Kidney (tissue), 13 donors: ENCODE measurements at regions not wholly inside any gene's neighbourhood (a gene's known extent, or its start where the extent isn't known, plus 50 kb on each side); places are given as distances from the start of the nearest gene placed in this dataset.
"Not testable (repeated sequence)": the region's sequence is repeated elsewhere in the genome, so short reads cannot be mapped to it uniquely, and the experiment has no call there.

Source experiments
- DNase-seq, 5 donors: peaks; one replicate each; pipeline ENCODE4 v3.0.0-alpha.2; 2013 to 2020
- FAIRE-seq: peaks from 2 replicates; lab custom pipeline; 2012; peaks lifted over from hg19 to GRCh38; lab: Jason Lieb, UNC
- H3K27ac ChIP-seq, 2 donors: one replicate each; pipeline ENCODE4 v1.7.0; 2013; ENCODE audit warnings: low read depth in 2 of 2, low read length in 2 of 2, inconsistent platforms in 1 of 2
- H3K27me3 ChIP-seq: one replicate; pipeline ENCODE4 v1.7.1; 2013; ENCODE audit warnings: low read length, inconsistent platforms; ENCODE audit not compliant: control insufficient read depth, insufficient read depth
- H3K36me3 ChIP-seq, 3 donors: one replicate each; pipeline versions ENCODE4 v1.7.0 to v1.7.1; 2013; ENCODE audit warnings: low read length in 3 of 3, control low read depth in 1 of 3, inconsistent platforms in 1 of 3; ENCODE audit not compliant: insufficient read depth in 3 of 3, control insufficient read depth in 2 of 3
- H3K4me1 ChIP-seq, 3 donors: one replicate each; pipeline versions ENCODE4 v1.7.0 to v1.7.1; 2013; ENCODE audit warnings: low read length in 3 of 3, inconsistent platforms in 1 of 3, low read depth in 1 of 3; ENCODE audit not compliant: control insufficient read depth in 2 of 3, insufficient read depth in 2 of 3
- H3K4me3 ChIP-seq, 3 donors: one replicate each; pipeline versions ENCODE4 v1.7.0 to v1.8.1; 2013; ENCODE audit warnings: low read length in 3 of 3, control low read depth in 1 of 3, inconsistent platforms in 1 of 3
- H3K9ac ChIP-seq, 3 donors: one replicate each; pipeline versions ENCODE4 v1.7.0 to v1.7.1; 2013; ENCODE audit warnings: low read length in 3 of 3, control low read depth in 1 of 3, inconsistent platforms in 1 of 3
- H3K9me3 ChIP-seq, 3 donors: one replicate each; pipeline versions ENCODE4 v1.7.0 to v1.7.1; 2013; ENCODE audit warnings: low read length in 3 of 3, control low read depth in 1 of 3, inconsistent platforms in 1 of 3; ENCODE audit not compliant: control insufficient read depth in 2 of 3, insufficient read depth in 1 of 3
- intact Hi-C: fragments of 100-400 bp; cut with DNase I; formaldehyde crosslinking; loops from one replicate; pipeline ENCODE4 v1.11.1; 2022
- TF ChIP-seq, protein P1 (sequence below): IDR thresholded peaks from 3 replicates; pipeline ENCODE4 v1.5.1; 2012; ENCODE audit warnings: mild to moderate bottlenecking, moderate library complexity, borderline replicate concordance; ENCODE audit not compliant: insufficient read depth; ENCODE audit errors: extremely low read depth
- donor health status: control.
- donor health status: control.
- donor health status: control.
- donor health status: control.
- donor health status: control.
- donor health status: DM: yes; HTN: yes; CAD: no.
- donor health status: Normal renal cell carcinoma (clear cell type).

DNA sequence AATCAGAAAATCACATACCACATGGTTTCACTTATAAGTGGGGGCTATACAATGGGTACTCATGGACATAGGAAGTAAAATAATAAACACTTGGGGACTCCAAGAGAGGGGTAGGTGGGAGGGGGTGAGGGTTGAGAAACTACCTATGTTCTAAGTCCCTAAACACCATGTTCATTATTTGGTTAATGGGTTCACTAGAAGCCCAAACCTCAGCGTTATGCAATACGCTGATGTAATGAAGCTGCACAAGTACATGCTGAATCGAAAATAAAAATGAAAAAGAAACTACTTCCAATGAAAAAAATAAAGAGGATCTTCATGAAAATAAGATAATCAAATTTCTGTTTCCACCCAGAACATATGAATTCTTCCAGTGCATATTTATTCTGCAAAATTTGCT lies 208.5 kb downstream of the TMEM161B start:
- TF ChIP-seq, protein P1, sequence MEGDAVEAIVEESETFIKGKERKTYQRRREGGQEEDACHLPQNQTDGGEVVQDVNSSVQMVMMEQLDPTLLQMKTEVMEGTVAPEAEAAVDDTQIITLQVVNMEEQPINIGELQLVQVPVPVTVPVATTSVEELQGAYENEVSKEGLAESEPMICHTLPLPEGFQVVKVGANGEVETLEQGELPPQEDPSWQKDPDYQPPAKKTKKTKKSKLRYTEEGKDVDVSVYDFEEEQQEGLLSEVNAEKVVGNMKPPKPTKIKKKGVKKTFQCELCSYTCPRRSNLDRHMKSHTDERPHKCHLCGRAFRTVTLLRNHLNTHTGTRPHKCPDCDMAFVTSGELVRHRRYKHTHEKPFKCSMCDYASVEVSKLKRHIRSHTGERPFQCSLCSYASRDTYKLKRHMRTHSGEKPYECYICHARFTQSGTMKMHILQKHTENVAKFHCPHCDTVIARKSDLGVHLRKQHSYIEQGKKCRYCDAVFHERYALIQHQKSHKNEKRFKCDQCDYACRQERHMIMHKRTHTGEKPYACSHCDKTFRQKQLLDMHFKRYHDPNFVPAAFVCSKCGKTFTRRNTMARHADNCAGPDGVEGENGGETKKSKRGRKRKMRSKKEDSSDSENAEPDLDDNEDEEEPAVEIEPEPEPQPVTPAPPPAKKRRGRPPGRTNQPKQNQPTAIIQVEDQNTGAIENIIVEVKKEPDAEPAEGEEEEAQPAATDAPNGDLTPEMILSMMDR = no peak
- FAIRE-seq = no peak

GRCh38 chr5:88058625-88059024 lies 210.0 kb downstream of the TMEM161B start:
- no peak overlapping the region for H3K9ac ChIP-seq
- no peaks in the 10 kb centered on the region for H3K36me3 ChIP-seq
- H3K27me3 ChIP-seq = no peaks in the 10 kb centered on the region
- H3K27ac ChIP-seq = no peak overlapping the region
- no peak for DNase-seq
- TF ChIP-seq, protein P1 = no peak
- intact Hi-C loops = no loop called here
- peaks cover 0 to 6% (median 0%) of the 10 kb centered on the region in 3 donors for H3K9me3 ChIP-seq
- H3K4me3 ChIP-seq = no peak overlapping the region
- no peaks in the 10 kb centered on the region for H3K4me1 ChIP-seq
- FAIRE-seq = no peak

More for the DNA sequence above, 208.5 kb downstream of the TMEM161B start:
- Histone ChIP-seq H3K27me3 (no peaks in the 10 kb centered on the region), H3K4me3 (no peak overlapping the region), H3K27ac (no peak overlapping the region), H3K36me3 (no peaks in the 10 kb centered on the region), H3K4me1 (no peaks in the 10 kb centered on the region), H3K9me3 (peaks cover 0 to 6% (median 0%) of the 10 kb centered on the region in 3 donors), H3K9ac (no peak overlapping the region)
- no peak for DNase-seq
- intact Hi-C loops = no loop called here

- H3K27ac ChIP-seq, H3K9me3 ChIP-seq, H3K4me3 ChIP-seq, H3K36me3 ChIP-seq, H3K9ac ChIP-seq, H3K27me3 ChIP-seq, DNase-seq, H3K4me1 ChIP-seq, intact Hi-C loops, FAIRE-seq: not testable (repeated sequence)
Measured at GRCh38 chr5:88052468-88052867, 216.2 kb downstream of the TMEM161B start.

DNA sequence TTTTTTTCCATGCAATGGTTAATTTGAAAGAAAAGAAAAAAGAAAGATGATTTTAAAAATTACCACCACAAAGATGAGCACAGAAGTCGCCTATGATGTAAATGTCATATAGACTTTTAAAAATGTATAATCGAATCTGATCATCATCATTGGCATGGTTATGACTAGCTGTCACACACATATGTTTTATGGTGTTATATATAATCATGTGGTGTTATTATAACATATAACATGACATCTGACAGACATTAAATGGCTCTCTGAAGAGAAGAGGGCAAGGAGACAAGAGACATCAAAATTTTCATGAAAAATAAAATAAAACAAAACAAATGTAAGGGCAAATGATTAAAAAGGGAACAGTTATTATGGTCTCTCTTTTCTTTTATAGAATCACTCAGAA lies 217.5 kb downstream of the TMEM161B start:
- no peak overlapping the region for H3K4me3 ChIP-seq
- no peak for DNase-seq
- no peaks in the 10 kb centered on the region for H3K27me3 ChIP-seq
- H3K36me3 ChIP-seq = no peaks in the 10 kb centered on the region
- no peaks in the 10 kb centered on the region for H3K4me1 ChIP-seq
- no peaks in the 10 kb centered on the region for H3K9me3 ChIP-seq
- TF ChIP-seq, protein P1 = no peak
- intact Hi-C loops = no loop called here
- FAIRE-seq = no peak
- H3K27ac ChIP-seq = no peak overlapping the region
- no peak overlapping the region for H3K9ac ChIP-seq
